IMR-90 (cell line): ENCODE measurements at regions not wholly inside any gene's neighbourhood (a gene's known extent, or its start where the extent isn't known, plus 50 kb on each side); places are given as distances from the start of the nearest gene placed in this dataset.

Experiments
- ATAC-seq: fragments of 200-7000 bp; cut with Tn5 transposase; 2 replicates; pipeline ENCODE4 v1.9.1; 2020; ENCODE audit warnings: low read depth, mild to moderate bottlenecking, moderate library complexity
- BruUV-seq: library from RNA; stranded (reverse); fragments of 400-500 nt; replicated peaks from 2 replicates; lab custom pipeline; 2021; lab: Mats Ljungman, UMichigan
- CTCF ChIA-PET: fragments of 300-600 bp; formaldehyde crosslinking; extraction: SDS; loops from one replicate; lab custom pipeline; 2021; ENCODE audit warnings: antibody characterized with exemption; lab: Yijun Ruan, JAX
- POLR2A ChIA-PET: fragments of 300-600 bp; sonication (Branson Sonifier 250); formaldehyde crosslinking; loops from one replicate; lab custom pipeline; 2022; ENCODE audit warnings: antibody characterized with exemption; ENCODE audit not compliant: unreplicated experiment; lab: Charles Lee
- DNase-seq: peaks from one replicate; pipeline ENCODE4 v3.0.0; 2013
- H2AFZ ChIP-seq: replicated peaks from 2 replicates; pipeline ENCODE3; 2013; ENCODE audit warnings: low read length, mild to moderate bottlenecking; ENCODE audit not compliant: poor library complexity
- H2AK5ac ChIP-seq: 2 replicates; pipeline ENCODE4 v1.6.1; 2013; ENCODE audit warnings: low read depth, low read length, inconsistent platforms
- H2AK9ac ChIP-seq: replicated peaks from 2 replicates; pipeline ENCODE3; 2013; ENCODE audit warnings: mild to moderate bottlenecking, low read depth, low read length, moderate library complexity; ENCODE audit not compliant: poor library complexity
- H2BK120ac ChIP-seq: 2 replicates; pipeline ENCODE4 v1.6.1; 2013; ENCODE audit warnings: low read depth, low read length, inconsistent platforms
- H2BK15ac ChIP-seq: 3 replicates; pipeline ENCODE4 v1.6.1; 2013; ENCODE audit warnings: low read depth, low read length, inconsistent platforms
- H2BK20ac ChIP-seq: 2 replicates; pipeline ENCODE4 v1.6.1; 2013; ENCODE audit warnings: low read depth, mild to moderate bottlenecking, inconsistent platforms, low read length, moderate library complexity
- H2BK5ac ChIP-seq: 2 replicates; pipeline ENCODE4 v1.6.1; 2013; ENCODE audit warnings: mild to moderate bottlenecking, low read depth, low read length, inconsistent platforms; ENCODE audit not compliant: poor library complexity, severe bottlenecking
- H3K14ac ChIP-seq: replicated peaks from 2 replicates; pipeline ENCODE4 v1.6.1; 2013; ENCODE audit warnings: low read depth, low read length, inconsistent platforms
- H3K18ac ChIP-seq: 2 replicates; pipeline ENCODE4 v1.6.1; 2013; ENCODE audit warnings: low read depth, low read length, control low read depth
- H3K23ac ChIP-seq: 2 replicates; pipeline ENCODE4 v1.6.1; 2013; ENCODE audit warnings: low read depth, low read length, inconsistent platforms
- H3K27ac ChIP-seq: 2 replicates; pipeline ENCODE4 v1.5.1; 2013; ENCODE audit warnings: mild to moderate bottlenecking, control low read depth, low read length; ENCODE audit not compliant: insufficient read depth
- H3K27me3 ChIP-seq: 2 replicates; pipeline ENCODE4 v1.6.1; 2013; ENCODE audit warnings: low read length; ENCODE audit not compliant: control insufficient read depth, insufficient read depth
- H3K36me3 ChIP-seq: 2 replicates; pipeline ENCODE4 v1.6.1; 2013; ENCODE audit warnings: low read length, mixed read lengths; ENCODE audit not compliant: control insufficient read depth, insufficient read depth
- H3K4ac ChIP-seq: 2 replicates; pipeline ENCODE4 v1.6.1; 2013; ENCODE audit warnings: low read depth, low read length, inconsistent platforms
- H3K4me1 ChIP-seq: 2 replicates; pipeline ENCODE4 v1.6.1; 2013; ENCODE audit warnings: low read length, mixed read lengths; ENCODE audit not compliant: control insufficient read depth, insufficient read depth
- H3K4me2 ChIP-seq: 2 replicates; pipeline ENCODE4 v1.6.1; 2013; ENCODE audit warnings: low read depth, mild to moderate bottlenecking, control low read depth, low read length, moderate library complexity
- H3K4me3 ChIP-seq: 2 replicates; pipeline ENCODE4 v1.5.1; 2013; ENCODE audit warnings: low read depth, mild to moderate bottlenecking, control low read depth, low read length, moderate library complexity; ENCODE audit not compliant: insufficient read depth
- H3K56ac ChIP-seq: 2 replicates; pipeline ENCODE4 v1.6.1; 2013; ENCODE audit warnings: low read length, inconsistent platforms; ENCODE audit not compliant: insufficient read depth; ENCODE audit errors: extremely low read depth
- H3K79me1 ChIP-seq, 2 experiments: 2 replicates each; pipeline ENCODE4 v1.6.1; 2013; ENCODE audit warnings: low read length in 2 of 2, inconsistent platforms in 1 of 2, low read depth in 1 of 2
- H3K9ac ChIP-seq: 2 replicates; pipeline ENCODE4 v1.6.1; 2013; ENCODE audit warnings: low read depth, low read length, control low read depth
- H3K9me1 ChIP-seq: 2 replicates; pipeline ENCODE4 v1.6.1; 2013; ENCODE audit warnings: low read length, inconsistent platforms; ENCODE audit not compliant: insufficient read depth
- H3K9me3 ChIP-seq: 2 replicates; pipeline ENCODE4 v1.6.1; 2013; ENCODE audit warnings: low read length; ENCODE audit not compliant: control insufficient read depth, insufficient read depth
- H4K20me1 ChIP-seq: 2 replicates; pipeline ENCODE4 v1.6.1; 2013; ENCODE audit warnings: low read length, inconsistent platforms; ENCODE audit not compliant: insufficient read depth
- H4K5ac ChIP-seq: 2 replicates; pipeline ENCODE4 v1.6.1; 2013; ENCODE audit warnings: mild to moderate bottlenecking, low read depth, low read length, control low read depth
- H4K8ac ChIP-seq, 2 experiments: 2 replicates each; pipeline ENCODE4 v1.6.1; 2013; ENCODE audit warnings: low read depth in 2 of 2, low read length in 2 of 2, control low read depth in 1 of 2, inconsistent platforms in 1 of 2
- H4K91ac ChIP-seq: 2 replicates; pipeline ENCODE4 v1.6.1; 2013; ENCODE audit warnings: low read depth, low read length, inconsistent platforms; ENCODE audit not compliant: insufficient read depth
- BHLHE40 ChIP-seq: fragments of 150-350 bp; IDR thresholded peaks from 2 replicates; pipeline ENCODE4 v1.6.1; 2016; ENCODE audit warnings: mild to moderate bottlenecking, low read depth, low read length
- CEBPB ChIP-seq: IDR thresholded peaks from 2 replicates; pipeline ENCODE4 v1.6.1; 2012; ENCODE audit warnings: low read depth, low read length, improper control_type of control experiment
- CHD1 ChIP-seq: IDR thresholded peaks from 2 replicates; pipeline ENCODE4 v1.6.1; 2012; ENCODE audit warnings: low read depth, low read length, improper control_type of control experiment
- FOS ChIP-seq: fragments of 150-350 bp; IDR thresholded peaks from 2 replicates; pipeline ENCODE4 v1.6.1; 2016; ENCODE audit warnings: low read depth, low read length
- MAFK ChIP-seq: IDR thresholded peaks from 2 replicates; pipeline ENCODE4 v1.6.1; 2012; ENCODE audit warnings: low read depth, low read length, improper control_type of control experiment
- MAZ ChIP-seq: IDR thresholded peaks from 2 replicates; pipeline ENCODE4 v1.6.1; 2012; ENCODE audit warnings: low read depth, mild to moderate bottlenecking, low read length, improper control_type of control experiment, moderate library complexity, borderline replicate concordance
- MXI1 ChIP-seq: IDR thresholded peaks from 2 replicates; pipeline ENCODE4 v1.6.1; 2012; ENCODE audit warnings: low read depth, mild to moderate bottlenecking, low read length, moderate library complexity, borderline replicate concordance
- NFE2L2 ChIP-seq: fragments of 150-350 bp; IDR thresholded peaks from 2 replicates; pipeline ENCODE4 v1.6.1; 2016; ENCODE audit warnings: low read depth, mild to moderate bottlenecking, low read length
- POLR2A ChIP-seq: IDR thresholded peaks from 2 replicates; pipeline ENCODE4 v1.6.1; 2012; ENCODE audit warnings: mild to moderate bottlenecking, low read depth, low read length
- RAD21 ChIP-seq: IDR thresholded peaks from 2 replicates; pipeline ENCODE4 v1.6.1; 2012; ENCODE audit warnings: low read length, improper control_type of control experiment
- RCOR1 ChIP-seq: IDR thresholded peaks from 2 replicates; pipeline ENCODE4 v1.6.1; 2012; ENCODE audit warnings: mild to moderate bottlenecking, low read length, improper control_type of control experiment; ENCODE audit not compliant: insufficient replicate concordance
- RFX5 ChIP-seq: IDR thresholded peaks from 2 replicates; pipeline ENCODE4 v1.8.0; 2012; ENCODE audit warnings: low read depth, mild to moderate bottlenecking, low read length, moderate library complexity
- SMC3 ChIP-seq: fragments of 150-350 bp; IDR thresholded peaks from 2 replicates; pipeline ENCODE4 v1.6.1; 2016; ENCODE audit warnings: low read depth, mild to moderate bottlenecking, antibody characterized with exemption, low read length, moderate library complexity
- WGBS, 2 experiments: methylation state at CpG; one replicate each; pipeline versions ENCODE4 v1.1.5 to v1.1.7; 2013; ENCODE audit warnings: missing lambda C conversion rate in 2 of 2; ENCODE audit not compliant: insufficient read length in 1 of 2; ENCODE audit errors: extremely low coverage in 2 of 2; 5-methylcytosine and 5-hydroxymethylcytosine counted together
- dilution Hi-C: fragments of 300-500 bp; cut with HindIII; formaldehyde crosslinking; loops from one replicate; pipeline ENCODE4 v1.14.3; 2018; ENCODE audit warnings: low sequenced_read_pairs; ENCODE audit not compliant: unreplicated experiment
- in situ Hi-C: fragments of 300-500 bp; cut with MboI; formaldehyde crosslinking; loops from 3 replicates; pipeline ENCODE4 v1.14.3; 2019; ENCODE audit warnings: low sequenced_read_pairs, inconsistent platforms, mixed read lengths
- intact Hi-C: fragments of 100-400 bp; cut with micrococcal nuclease; formaldehyde crosslinking; loops from 2 replicates; pipeline ENCODE4 v1.10.0; 2022
- TF ChIP-seq, protein P1 (sequence below): fragments of 150-350 bp; IDR thresholded peaks from 2 replicates; pipeline ENCODE4 v1.6.1; 2016; ENCODE audit warnings: low read depth, mild to moderate bottlenecking, low read length, moderate library complexity, borderline replicate concordance
- TF ChIP-seq, protein P2 (sequence below): conservative IDR thresholded peaks from 2 replicates; pipeline ENCODE4 v1.5.1; 2012; ENCODE audit warnings: mild to moderate bottlenecking, low read depth, low read length, improper control_type of control experiment
- TF ChIP-seq, protein P3 (sequence below): fragments of 150-350 bp; IDR thresholded peaks from 2 replicates; pipeline ENCODE4 v1.6.1; 2017; ENCODE audit warnings: mild to moderate bottlenecking, antibody characterized with exemption, low read length, low read depth

DNA sequence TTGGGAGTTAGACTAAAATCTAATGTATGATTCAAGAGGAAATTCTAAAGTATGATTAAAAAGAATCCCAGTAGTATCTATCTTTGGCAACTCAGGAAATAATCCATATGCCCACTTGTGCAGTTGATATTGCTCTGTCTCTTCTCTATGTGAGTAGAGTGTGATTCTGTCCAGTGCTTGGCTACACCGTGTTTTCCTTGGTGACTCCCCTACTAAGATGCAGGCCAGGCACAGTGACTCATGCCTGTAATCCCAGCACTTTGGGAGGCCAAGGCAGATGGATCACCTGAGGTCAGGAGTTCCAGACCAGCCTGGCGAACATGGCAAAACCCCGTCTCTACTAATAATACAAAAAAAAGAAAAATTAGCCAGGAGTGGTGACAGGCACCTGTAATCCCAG, 495.4 kb downstream of the MAT2B start:
- Histone ChIP-seq H3K56ac (no peak overlapping the region), H3K18ac (no peak overlapping the region), H3K23ac (no peak overlapping the region), H3K9me3 (no peaks in the 10 kb centered on the region), H2AK5ac (no peak overlapping the region), H3K4ac (no peak overlapping the region), H3K9me1 (no peaks in the 10 kb centered on the region), H4K8ac (no peak overlapping the region), H2AK9ac (no peak overlapping the region), H4K20me1 (no peaks in the 10 kb centered on the region), H4K5ac (no peak overlapping the region), H3K14ac (no peak overlapping the region), H3K27me3 (no peaks in the 10 kb centered on the region), H2BK5ac (no peak overlapping the region), H3K36me3 (no peaks in the 10 kb centered on the region), H3K79me1 (no peaks in the 10 kb centered on the region), H2AFZ (no peak overlapping the region), H2BK120ac (no peak overlapping the region), H2BK20ac (no peak overlapping the region), H4K91ac (no peak overlapping the region), H3K4me1 (no peaks in the 10 kb centered on the region), H2BK15ac (no peak overlapping the region), H3K4me3 (no peak overlapping the region), H3K9ac (no peak overlapping the region), H3K4me2 (no peak overlapping the region), H3K27ac (no peak overlapping the region)
- intact Hi-C loops = no loop called here
- ATAC-seq (no peak), DNase-seq (no peak)
- TF ChIP-seq MXI1 (no peak), MAZ (no peak), RFX5 (no peak), RCOR1 (no peak), CHD1 (no peak), NFE2L2 (no peak), FOS (no peak), RAD21 (no peak), MAFK (no peak), SMC3 (no peak), POLR2A (no peak), CEBPB (no peak), BHLHE40 (no peak)
- TF ChIP-seq, protein P1, sequence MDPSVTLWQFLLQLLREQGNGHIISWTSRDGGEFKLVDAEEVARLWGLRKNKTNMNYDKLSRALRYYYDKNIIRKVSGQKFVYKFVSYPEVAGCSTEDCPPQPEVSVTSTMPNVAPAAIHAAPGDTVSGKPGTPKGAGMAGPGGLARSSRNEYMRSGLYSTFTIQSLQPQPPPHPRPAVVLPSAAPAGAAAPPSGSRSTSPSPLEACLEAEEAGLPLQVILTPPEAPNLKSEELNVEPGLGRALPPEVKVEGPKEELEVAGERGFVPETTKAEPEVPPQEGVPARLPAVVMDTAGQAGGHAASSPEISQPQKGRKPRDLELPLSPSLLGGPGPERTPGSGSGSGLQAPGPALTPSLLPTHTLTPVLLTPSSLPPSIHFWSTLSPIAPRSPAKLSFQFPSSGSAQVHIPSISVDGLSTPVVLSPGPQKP = no peak
- TF ChIP-seq, protein P2, sequence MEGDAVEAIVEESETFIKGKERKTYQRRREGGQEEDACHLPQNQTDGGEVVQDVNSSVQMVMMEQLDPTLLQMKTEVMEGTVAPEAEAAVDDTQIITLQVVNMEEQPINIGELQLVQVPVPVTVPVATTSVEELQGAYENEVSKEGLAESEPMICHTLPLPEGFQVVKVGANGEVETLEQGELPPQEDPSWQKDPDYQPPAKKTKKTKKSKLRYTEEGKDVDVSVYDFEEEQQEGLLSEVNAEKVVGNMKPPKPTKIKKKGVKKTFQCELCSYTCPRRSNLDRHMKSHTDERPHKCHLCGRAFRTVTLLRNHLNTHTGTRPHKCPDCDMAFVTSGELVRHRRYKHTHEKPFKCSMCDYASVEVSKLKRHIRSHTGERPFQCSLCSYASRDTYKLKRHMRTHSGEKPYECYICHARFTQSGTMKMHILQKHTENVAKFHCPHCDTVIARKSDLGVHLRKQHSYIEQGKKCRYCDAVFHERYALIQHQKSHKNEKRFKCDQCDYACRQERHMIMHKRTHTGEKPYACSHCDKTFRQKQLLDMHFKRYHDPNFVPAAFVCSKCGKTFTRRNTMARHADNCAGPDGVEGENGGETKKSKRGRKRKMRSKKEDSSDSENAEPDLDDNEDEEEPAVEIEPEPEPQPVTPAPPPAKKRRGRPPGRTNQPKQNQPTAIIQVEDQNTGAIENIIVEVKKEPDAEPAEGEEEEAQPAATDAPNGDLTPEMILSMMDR = no peak
- TF ChIP-seq, protein P3, sequence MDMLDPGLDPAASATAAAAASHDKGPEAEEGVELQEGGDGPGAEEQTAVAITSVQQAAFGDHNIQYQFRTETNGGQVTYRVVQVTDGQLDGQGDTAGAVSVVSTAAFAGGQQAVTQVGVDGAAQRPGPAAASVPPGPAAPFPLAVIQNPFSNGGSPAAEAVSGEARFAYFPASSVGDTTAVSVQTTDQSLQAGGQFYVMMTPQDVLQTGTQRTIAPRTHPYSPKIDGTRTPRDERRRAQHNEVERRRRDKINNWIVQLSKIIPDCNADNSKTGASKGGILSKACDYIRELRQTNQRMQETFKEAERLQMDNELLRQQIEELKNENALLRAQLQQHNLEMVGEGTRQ = no peak
- in situ Hi-C loops = loop anchor here (25.0 kb wide), 1 partner anchor 1211 kb away; no protein-coding TSS in a partner anchor
- CTCF ChIA-PET = no interaction called here
- BruUV-seq = no TSS peak
- no CpG with 5 or more reads among the region's 3 CpGs for WGBS, 2 experiments
- dilution Hi-C loops = loop anchor here (25.0 kb wide), 1 partner anchor 486 kb away; no protein-coding TSS in a partner anchor
- POLR2A ChIA-PET = no interaction called here
